SK-N-SH (cell line): ENCODE measurements at regions not wholly inside any gene's neighbourhood (a gene's known extent, or its start where the extent isn't known, plus 50 kb on each side); places are given as distances from the start of the nearest gene placed in this dataset.
"Not testable (repeated sequence)": the region's sequence is repeated elsewhere in the genome, so short reads cannot be mapped to it uniquely, and the experiment has no call there.

Experiments used
- EP300 ChIP-seq, 2 experiments: IDR thresholded peaks; 2 replicates each; pipeline versions ENCODE4 v1.4.0 to v1.6.1; 2012; ENCODE audit warnings: borderline replicate concordance in 1 of 2, low read depth in 1 of 2, low read length in 1 of 2
- EZH2phosphoT487 ChIP-seq: fragments of 200-600 bp; sonication (generic); IDR thresholded peaks from 2 replicates; pipeline ENCODE4 v1.6.1; 2017; ENCODE audit warnings: low read depth, mixed run types, mild to moderate bottlenecking, antibody characterized with exemption, moderate library complexity, borderline replicate concordance
- FOSL2 ChIP-seq: IDR thresholded peaks from 2 replicates; pipeline ENCODE4 v1.4.0; 2012; ENCODE audit warnings: low read depth, mild to moderate bottlenecking, moderate library complexity, borderline replicate concordance
- MXI1 ChIP-seq: IDR thresholded peaks from 2 replicates; pipeline ENCODE4 v1.6.1; 2012; ENCODE audit warnings: mild to moderate bottlenecking, low read depth, low read length, improper control_type of control experiment
- NFIC ChIP-seq: IDR thresholded peaks from 2 replicates; pipeline ENCODE4 v1.4.0; 2012; ENCODE audit warnings: borderline replicate concordance
- POLR2AphosphoS5 ChIP-seq: IDR thresholded peaks from 2 replicates; pipeline ENCODE4 v1.6.1; 2012; ENCODE audit warnings: low read depth, low read length
- RAD21 ChIP-seq: IDR thresholded peaks from 2 replicates; pipeline ENCODE4 v1.6.1; 2012; ENCODE audit warnings: mild to moderate bottlenecking, low read length
- RCOR1 ChIP-seq: fragments of 150-350 bp; IDR thresholded peaks from 2 replicates; pipeline ENCODE4 v1.6.1; 2017; ENCODE audit warnings: antibody characterized with exemption, low read length
- SIN3A ChIP-seq: IDR thresholded peaks from 2 replicates; pipeline ENCODE4 v1.6.1; 2012; ENCODE audit warnings: low read depth, mild to moderate bottlenecking, low read length, moderate library complexity, borderline replicate concordance
- TF ChIP-seq, protein P1 (sequence below): fragments of 200-600 bp; sonication (generic); IDR thresholded peaks from 2 replicates; pipeline ENCODE4 v1.6.1; 2017; ENCODE audit warnings: antibody characterized with exemption, mild to moderate bottlenecking, moderate library complexity
- TF ChIP-seq, protein P2 (sequence below): fragments of 150-350 bp; IDR thresholded peaks from 2 replicates; pipeline ENCODE4 v1.6.1; 2016; ENCODE audit warnings: mild to moderate bottlenecking, low read depth, low read length

- TF ChIP-seq MXI1; POLR2AphosphoS5; RCOR1; SIN3A; NFIC; EZH2phosphoT487; EP300 (IDR thresholded peaks at IDR 0.05; ENCODE audit: borderline replicate concordance in 1 of 2, low read depth in 1 of 2, low read length in 1 of 2); FOSL2; RAD21: not testable (repeated sequence)
- TF ChIP-seq, protein P1, sequence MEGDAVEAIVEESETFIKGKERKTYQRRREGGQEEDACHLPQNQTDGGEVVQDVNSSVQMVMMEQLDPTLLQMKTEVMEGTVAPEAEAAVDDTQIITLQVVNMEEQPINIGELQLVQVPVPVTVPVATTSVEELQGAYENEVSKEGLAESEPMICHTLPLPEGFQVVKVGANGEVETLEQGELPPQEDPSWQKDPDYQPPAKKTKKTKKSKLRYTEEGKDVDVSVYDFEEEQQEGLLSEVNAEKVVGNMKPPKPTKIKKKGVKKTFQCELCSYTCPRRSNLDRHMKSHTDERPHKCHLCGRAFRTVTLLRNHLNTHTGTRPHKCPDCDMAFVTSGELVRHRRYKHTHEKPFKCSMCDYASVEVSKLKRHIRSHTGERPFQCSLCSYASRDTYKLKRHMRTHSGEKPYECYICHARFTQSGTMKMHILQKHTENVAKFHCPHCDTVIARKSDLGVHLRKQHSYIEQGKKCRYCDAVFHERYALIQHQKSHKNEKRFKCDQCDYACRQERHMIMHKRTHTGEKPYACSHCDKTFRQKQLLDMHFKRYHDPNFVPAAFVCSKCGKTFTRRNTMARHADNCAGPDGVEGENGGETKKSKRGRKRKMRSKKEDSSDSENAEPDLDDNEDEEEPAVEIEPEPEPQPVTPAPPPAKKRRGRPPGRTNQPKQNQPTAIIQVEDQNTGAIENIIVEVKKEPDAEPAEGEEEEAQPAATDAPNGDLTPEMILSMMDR, result not testable (repeated sequence)
- TF ChIP-seq, protein P2, sequence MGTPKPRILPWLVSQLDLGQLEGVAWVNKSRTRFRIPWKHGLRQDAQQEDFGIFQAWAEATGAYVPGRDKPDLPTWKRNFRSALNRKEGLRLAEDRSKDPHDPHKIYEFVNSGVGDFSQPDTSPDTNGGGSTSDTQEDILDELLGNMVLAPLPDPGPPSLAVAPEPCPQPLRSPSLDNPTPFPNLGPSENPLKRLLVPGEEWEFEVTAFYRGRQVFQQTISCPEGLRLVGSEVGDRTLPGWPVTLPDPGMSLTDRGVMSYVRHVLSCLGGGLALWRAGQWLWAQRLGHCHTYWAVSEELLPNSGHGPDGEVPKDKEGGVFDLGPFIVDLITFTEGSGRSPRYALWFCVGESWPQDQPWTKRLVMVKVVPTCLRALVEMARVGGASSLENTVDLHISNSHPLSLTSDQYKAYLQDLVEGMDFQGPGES, result not testable (repeated sequence)
Observed at GRCh38 chr3:130818066-130818465, 71.4 kb upstream of the PIK3R4 start.
